Esophagus muscularis mucosa (tissue), 3 donors: ENCODE measurements at regions not wholly inside any gene's neighbourhood (a gene's known extent, or its start where the extent isn't known, plus 50 kb on each side); places are given as distances from the start of the nearest gene placed in this dataset.

Experiments
- CTCF ChIP-seq, 3 experiments: fragments of 200-600 bp in 2 of 3; fragments of 450-650 bp in 1 of 3; sonication (generic) in 2 of 3; IDR thresholded peaks; one replicate each; pipeline ENCODE4 v1.5.1; 2017 to 2019; ENCODE audit warnings: antibody characterized with exemption in 3 of 3, mild to moderate bottlenecking in 2 of 3, moderate library complexity in 1 of 3
- POLR2AphosphoS5 ChIP-seq, 2 donors: sonication (generic); formaldehyde crosslinking; IDR thresholded peaks; one replicate each; pipeline ENCODE4 v1.6.1; 2017; ENCODE audit warnings: antibody characterized with exemption in 2 of 2

- no peak for TF ChIP-seq CTCF (IDR thresholded peaks at IDR 0.05)
- TF ChIP-seq POLR2AphosphoS5 (IDR thresholded peaks at IDR 0.05): no peak
Measured at GRCh38 chr5:8700222-8700621, 831.3 kb downstream of the MTRR start.
